MM.1S (cell line): ENCODE measurements at regions not wholly inside any gene's neighbourhood (a gene's known extent, or its start where the extent isn't known, plus 50 kb on each side); places are given as distances from the start of the nearest gene placed in this dataset.

Source experiments
- DNase-seq: peaks from one replicate; pipeline ENCODE4 v3.0.0-alpha.2; 2015
- H2AFZ ChIP-seq: fragments of 300-600 bp; sonication (generic); 2 replicates; pipeline ENCODE4 v1.6.0; 2016; ENCODE audit warnings: antibody characterized with exemption, low read length
- H3F3A ChIP-seq: fragments of 300-600 bp; sonication (generic); 2 replicates; pipeline ENCODE4 v1.6.1; 2016; ENCODE audit warnings: mild to moderate bottlenecking, antibody characterized with exemption, low read length, moderate library complexity, mixed read lengths; ENCODE audit not compliant: insufficient read depth
- H3K27ac ChIP-seq: fragments of 300-600 bp; sonication (generic); 2 replicates; pipeline ENCODE4 v1.5.1; 2016; ENCODE audit warnings: mild to moderate bottlenecking, low read length
- H3K27me3 ChIP-seq: fragments of 300-600 bp; sonication (generic); replicated peaks from 2 replicates; pipeline ENCODE4 v1.6.0; 2016; ENCODE audit warnings: low read length; ENCODE audit not compliant: insufficient read depth
- H3K36me3 ChIP-seq: fragments of 300-600 bp; sonication (generic); replicated peaks from 2 replicates; pipeline ENCODE4 v1.6.1; 2016; ENCODE audit warnings: mild to moderate bottlenecking, low read length, mixed read lengths; ENCODE audit not compliant: insufficient read depth
- H3K4me1 ChIP-seq: fragments of 300-600 bp; sonication (generic); 2 replicates; pipeline ENCODE4 v1.6.1; 2016; ENCODE audit warnings: low read length, mixed read lengths
- H3K4me2 ChIP-seq: fragments of 300-600 bp; sonication (generic); 2 replicates; pipeline ENCODE4 v1.6.0; 2016; ENCODE audit warnings: low read depth, low read length
- H3K4me3 ChIP-seq: fragments of 300-600 bp; sonication (generic); 2 replicates; pipeline ENCODE4 v1.5.1; 2016; ENCODE audit warnings: low read length, mixed read lengths
- H3K79me2 ChIP-seq: fragments of 300-600 bp; sonication (generic); 2 replicates; pipeline ENCODE4 v1.6.1; 2016; ENCODE audit warnings: mixed run types, low read length, mixed read lengths
- H3K9ac ChIP-seq: fragments of 300-600 bp; sonication (generic); 2 replicates; pipeline ENCODE4 v1.6.1; 2016; ENCODE audit warnings: low read length, mixed read lengths
- H3K9me2 ChIP-seq: fragments of 300-600 bp; sonication (generic); replicated peaks from 2 replicates; pipeline ENCODE4 v1.6.1; 2016; ENCODE audit warnings: mild to moderate bottlenecking, low read length, mixed read lengths; ENCODE audit not compliant: insufficient read depth
- H3K9me3 ChIP-seq: fragments of 300-600 bp; sonication (generic); replicated peaks from 2 replicates; pipeline ENCODE4 v1.6.1; 2016; ENCODE audit warnings: mild to moderate bottlenecking, low read length, mixed read lengths; ENCODE audit not compliant: insufficient read depth
- H4K20me1 ChIP-seq: fragments of 300-600 bp; sonication (generic); 2 replicates; pipeline ENCODE4 v1.6.1; 2016; ENCODE audit warnings: mild to moderate bottlenecking, low read length, moderate library complexity, mixed read lengths; ENCODE audit not compliant: insufficient read depth
- EZH2 ChIP-seq: fragments of 300-600 bp; sonication (generic); optimal IDR thresholded peaks from 2 replicates; pipeline ENCODE3; 2017; ENCODE audit warnings: low read depth, mild to moderate bottlenecking, antibody characterized with exemption, low read length, mixed read lengths
- EZH2phosphoT487 ChIP-seq: fragments of 300-600 bp; sonication (generic); IDR thresholded peaks from 2 replicates; pipeline ENCODE4 v1.6.1; 2018; ENCODE audit warnings: antibody characterized with exemption, low read length
- TF ChIP-seq, protein P1 (sequence below): fragments of 300-600 bp; sonication (generic); IDR thresholded peaks from 2 replicates; pipeline ENCODE4 v1.5.1; 2016; ENCODE audit warnings: antibody characterized with exemption, low read length, mixed read lengths

DNA sequence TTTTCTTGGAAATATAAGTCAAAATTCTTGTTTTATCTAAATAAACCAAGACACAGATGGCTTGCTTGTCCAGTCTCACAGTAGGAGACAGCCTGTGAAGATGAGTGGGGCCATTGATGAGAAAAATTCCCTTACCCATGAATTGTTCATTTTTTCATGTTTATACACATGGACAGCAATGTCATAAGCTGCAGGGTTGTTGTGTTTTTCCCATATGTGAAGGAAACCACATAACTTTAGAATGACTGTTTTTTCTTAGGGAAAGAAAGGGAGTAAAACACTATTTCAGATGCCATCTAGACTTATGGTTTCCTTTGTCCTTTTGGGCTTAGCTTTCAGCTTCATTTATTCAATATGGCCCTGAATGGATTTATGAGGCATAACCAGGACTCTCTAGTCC, 622.5 kb upstream of the NR5A2 start:
- Histone ChIP-seq H3F3A (no peaks in the 10 kb centered on the region), H3K27ac (no peak overlapping the region), H3K4me3 (no peak overlapping the region), H3K9me3 (no peaks in the 10 kb centered on the region), H3K79me2 (no peaks in the 10 kb centered on the region), H4K20me1 (no peaks in the 10 kb centered on the region), H2AFZ (no peak overlapping the region), H3K4me1 (0 out of 2 replicates have a peak, but pooled peaks cover 2% of the 10 kb centered on the region), H3K9me2 (no peaks in the 10 kb centered on the region), H3K9ac (no peak overlapping the region), H3K27me3 (no peaks in the 10 kb centered on the region), H3K4me2 (no peak overlapping the region), H3K36me3 (no peaks in the 10 kb centered on the region)
- no peak for TF ChIP-seq EZH2phosphoT487
- TF ChIP-seq, protein P1, sequence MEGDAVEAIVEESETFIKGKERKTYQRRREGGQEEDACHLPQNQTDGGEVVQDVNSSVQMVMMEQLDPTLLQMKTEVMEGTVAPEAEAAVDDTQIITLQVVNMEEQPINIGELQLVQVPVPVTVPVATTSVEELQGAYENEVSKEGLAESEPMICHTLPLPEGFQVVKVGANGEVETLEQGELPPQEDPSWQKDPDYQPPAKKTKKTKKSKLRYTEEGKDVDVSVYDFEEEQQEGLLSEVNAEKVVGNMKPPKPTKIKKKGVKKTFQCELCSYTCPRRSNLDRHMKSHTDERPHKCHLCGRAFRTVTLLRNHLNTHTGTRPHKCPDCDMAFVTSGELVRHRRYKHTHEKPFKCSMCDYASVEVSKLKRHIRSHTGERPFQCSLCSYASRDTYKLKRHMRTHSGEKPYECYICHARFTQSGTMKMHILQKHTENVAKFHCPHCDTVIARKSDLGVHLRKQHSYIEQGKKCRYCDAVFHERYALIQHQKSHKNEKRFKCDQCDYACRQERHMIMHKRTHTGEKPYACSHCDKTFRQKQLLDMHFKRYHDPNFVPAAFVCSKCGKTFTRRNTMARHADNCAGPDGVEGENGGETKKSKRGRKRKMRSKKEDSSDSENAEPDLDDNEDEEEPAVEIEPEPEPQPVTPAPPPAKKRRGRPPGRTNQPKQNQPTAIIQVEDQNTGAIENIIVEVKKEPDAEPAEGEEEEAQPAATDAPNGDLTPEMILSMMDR: no peak
- DNase-seq: no peak

DNA sequence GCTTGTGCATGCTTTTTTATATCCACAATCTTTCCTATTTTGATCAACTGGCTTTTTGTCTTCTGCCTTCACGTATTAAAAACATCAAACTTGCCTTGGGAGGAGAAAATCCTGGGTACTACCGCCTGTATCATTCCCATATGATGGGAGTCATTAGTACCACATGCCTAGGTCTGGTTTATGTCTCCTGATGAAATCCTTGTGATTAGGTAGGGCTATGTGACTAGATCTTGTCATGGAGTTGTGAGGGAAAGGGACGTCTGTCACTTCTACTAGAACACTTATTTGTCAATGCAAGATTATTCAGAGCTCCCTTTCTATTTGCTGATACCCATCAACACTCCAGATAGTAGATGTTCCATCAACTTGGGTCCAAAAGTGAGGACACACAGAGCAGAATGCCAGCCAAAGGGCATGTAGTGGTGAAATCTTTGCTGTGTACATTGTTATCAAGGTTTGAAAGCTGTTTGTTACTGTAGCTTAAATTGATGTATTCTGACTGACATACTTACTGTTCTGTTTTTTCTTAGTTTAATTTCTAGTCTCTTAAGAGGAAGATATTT, 621.8 kb upstream of the NR5A2 start:
- Histone ChIP-seq H3K4me2 (no peak overlapping the region), H3K4me1 (no peaks in the 10 kb centered on the region), H4K20me1 (no peaks in the 10 kb centered on the region), H3K27ac (no peak overlapping the region), H3K4me3 (no peak overlapping the region), H3F3A (no peaks in the 10 kb centered on the region), H2AFZ (no peak overlapping the region), H3K9ac (no peak overlapping the region), H3K36me3 (no peaks in the 10 kb centered on the region), H3K27me3 (no peaks in the 10 kb centered on the region), H3K79me2 (no peaks in the 10 kb centered on the region), H3K9me2 (no peaks in the 10 kb centered on the region), H3K9me3 (no peaks in the 10 kb centered on the region)
- no peak for DNase-seq
- TF ChIP-seq EZH2 (no peak), EZH2phosphoT487 (no peak)
- TF ChIP-seq, protein P1: no peak

DNA sequence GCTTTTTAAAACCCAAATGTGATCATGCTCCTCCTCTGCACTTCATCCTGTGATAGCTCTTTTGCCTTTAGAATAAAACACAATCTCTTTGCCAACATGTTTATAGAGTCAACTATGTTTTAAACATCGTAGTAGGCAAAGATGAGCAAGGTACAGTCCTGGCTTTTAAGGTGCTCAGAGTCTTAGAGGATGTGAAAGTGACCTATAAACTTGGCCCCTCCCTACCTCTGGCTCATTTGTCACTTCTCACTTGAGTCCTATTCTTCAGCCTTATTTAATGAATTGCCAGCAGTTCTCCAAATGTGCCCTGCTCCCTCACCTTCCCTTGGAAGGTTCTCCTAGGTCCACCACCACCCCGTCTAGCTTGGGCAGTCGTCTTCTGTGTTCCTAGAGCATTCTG, 617.0 kb upstream of the NR5A2 start:
- no peaks in the 10 kb centered on the region for H3K9me2 ChIP-seq
- H3F3A ChIP-seq: no peaks in the 10 kb centered on the region
- no peaks in the 10 kb centered on the region for H3K36me3 ChIP-seq
- TF ChIP-seq, protein P1: no peak
- TF ChIP-seq EZH2phosphoT487 (no peak), EZH2 (no peak)
- no peak overlapping the region for H3K27ac ChIP-seq
- H3K4me2 ChIP-seq: no peak overlapping the region
- H3K9me3 ChIP-seq: no peaks in the 10 kb centered on the region
- no peak overlapping the region for H3K4me3 ChIP-seq
- H3K79me2 ChIP-seq: no peaks in the 10 kb centered on the region
- H3K9ac ChIP-seq: no peak overlapping the region
- no peaks in the 10 kb centered on the region for H4K20me1 ChIP-seq
- H3K27me3 ChIP-seq: no peaks in the 10 kb centered on the region
- H2AFZ ChIP-seq: no peak overlapping the region
- no peak for DNase-seq
- no peaks in the 10 kb centered on the region for H3K4me1 ChIP-seq
